ENCODE measurements at regions not wholly inside any gene's neighbourhood (a gene's known extent, or its start where the extent isn't known, plus 50 kb on each side); places are given as distances from the start of the nearest gene placed in this dataset.

DNA sequence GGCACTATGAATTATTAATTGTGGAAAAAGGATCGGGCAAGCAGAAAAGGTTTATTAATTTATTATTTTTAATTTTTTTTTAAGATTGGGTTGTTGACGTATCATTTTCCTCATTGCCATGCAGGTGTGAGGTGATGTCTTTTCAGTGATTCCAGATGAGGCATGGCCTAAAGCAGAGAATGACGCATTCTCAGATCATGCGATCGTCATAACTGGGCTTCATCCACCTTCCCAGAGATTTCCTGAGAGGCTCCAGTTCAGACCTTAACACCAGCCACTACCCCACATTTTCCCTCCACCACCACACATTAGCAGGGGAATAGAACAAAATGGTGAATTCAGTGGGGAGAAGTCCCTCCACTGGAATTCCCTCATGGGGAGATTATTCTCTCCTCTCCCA, 518.4 kb upstream of the SPHKAP start:
- no peak for TF ChIP-seq EZH2 (IDR thresholded peaks at IDR 0.05; ENCODE audit: insufficient read depth, poor library complexity, severe bottlenecking)
- TF ChIP-seq EZH2phosphoT487 (IDR thresholded peaks at IDR 0.05; ENCODE audit: insufficient read depth, low read depth): no peak
